ENCODE measurements at regions not wholly inside any gene's neighbourhood (a gene's known extent, or its start where the extent isn't known, plus 50 kb on each side); places are given as distances from the start of the nearest gene placed in this dataset.

GRCh38 chr5:2686321-2687124 is 65.0 kb downstream of the IRX2 start:
- no peak overlapping the region for H3K4me3 ChIP-seq (ENCODE audit: insufficient read depth, low read depth, low read length)
- peak overlapping the region; percentile 35 for H3K9ac ChIP-seq (ENCODE audit: low read length)
- peaks cover 22% of the 10 kb centered on the region for H3K27me3 Mint-ChIP-seq (ENCODE audit: low read depth, unreplicated experiment)
- FAIRE-seq (no peak), DNase-seq (ENCODE audit: low read depth) (peak; percentile 22)
- H3K79me2 ChIP-seq (ENCODE audit: insufficient read depth, low read length): no peaks in the 10 kb centered on the region
- H3K36me3 ChIP-seq (ENCODE audit: insufficient read depth, low read length): no peaks in the 10 kb centered on the region
- peak overlapping the region; percentile 55 for H3K27ac ChIP-seq (ENCODE audit: low read depth, low read length)
- H3K27me3 ChIP-seq (ENCODE audit: insufficient read depth, low read length): no peaks in the 10 kb centered on the region
- H3K4me3 Mint-ChIP-seq (ENCODE audit: unreplicated experiment): no peak overlapping the region
- H3K36me3 Mint-ChIP-seq (ENCODE audit: low read depth, unreplicated experiment): no peaks in the 10 kb centered on the region
- no peak overlapping the region for H3K27ac Mint-ChIP-seq (ENCODE audit: unreplicated experiment)
- peaks cover 4% of the 10 kb centered on the region for H3K4me1 Mint-ChIP-seq (ENCODE audit: low read depth, unreplicated experiment)
- H3K4me2 ChIP-seq (ENCODE audit: low read length): peak overlapping the region; percentile 75
- H4K20me1 ChIP-seq (ENCODE audit: insufficient read depth, low read length): no peaks in the 10 kb centered on the region
- TF ChIP-seq EZH2 (IDR thresholded peaks at IDR 0.05; ENCODE audit: insufficient read depth, low read length) (no peak), CTCF (IDR thresholded peaks at IDR 0.05; ENCODE audit: insufficient read depth, low read depth, low read length) (no peak)
- H3K9me3 Mint-ChIP-seq (ENCODE audit: unreplicated experiment): peaks cover 4% of the 10 kb centered on the region
- H3K4me1 ChIP-seq (ENCODE audit: insufficient read depth, low read length): peaks cover 14% of the 10 kb centered on the region
- peak overlapping the region; percentile 45 for H2AFZ ChIP-seq (ENCODE audit: low read depth, low read length)
- H3K9me3 ChIP-seq (ENCODE audit: insufficient read depth, low read depth, low read length): peaks cover 1% of the 10 kb centered on the region

GRCh38 chr5:2685651-2686272 is 65.7 kb downstream of the IRX2 start:
- H3K36me3 Mint-ChIP-seq (ENCODE audit: low read depth, unreplicated experiment): no peaks in the 10 kb centered on the region
- H3K4me1 Mint-ChIP-seq (ENCODE audit: low read depth, unreplicated experiment): peaks cover 4% of the 10 kb centered on the region
- Histone ChIP-seq H3K9me3 (ENCODE audit: insufficient read depth, low read depth, low read length) (no peaks in the 10 kb centered on the region), H3K4me2 (ENCODE audit: low read length) (peak overlapping the region; percentile 75), H2AFZ (ENCODE audit: low read depth, low read length) (peak overlapping the region; percentile 45), H3K4me3 (ENCODE audit: insufficient read depth, low read depth, low read length) (no peak overlapping the region), H3K79me2 (ENCODE audit: insufficient read depth, low read length) (no peaks in the 10 kb centered on the region), H3K27ac (ENCODE audit: low read depth, low read length) (peak overlapping the region; percentile 55), H3K36me3 (ENCODE audit: insufficient read depth, low read length) (no peaks in the 10 kb centered on the region), H3K4me1 (ENCODE audit: insufficient read depth, low read length) (peaks cover 14% of the 10 kb centered on the region), H4K20me1 (ENCODE audit: insufficient read depth, low read length) (no peaks in the 10 kb centered on the region), H3K27me3 (ENCODE audit: insufficient read depth, low read length) (no peaks in the 10 kb centered on the region), H3K9ac (ENCODE audit: low read length) (peak overlapping the region; percentile 35)
- TF ChIP-seq CTCF (IDR thresholded peaks at IDR 0.05; ENCODE audit: insufficient read depth, low read depth, low read length): no peak
- TF ChIP-seq EZH2 (IDR thresholded peaks at IDR 0.05; ENCODE audit: insufficient read depth, low read length): no peak
- DNase-seq (ENCODE audit: low read depth): peak; percentile 97
- no peak for FAIRE-seq
- H3K27me3 Mint-ChIP-seq (ENCODE audit: low read depth, unreplicated experiment): peaks cover 26% of the 10 kb centered on the region
- no peak overlapping the region for H3K27ac Mint-ChIP-seq (ENCODE audit: unreplicated experiment)
- peaks cover 4% of the 10 kb centered on the region for H3K9me3 Mint-ChIP-seq (ENCODE audit: unreplicated experiment)
- H3K4me3 Mint-ChIP-seq (ENCODE audit: unreplicated experiment): no peak overlapping the region

- no peak overlapping the region for H3K4me3 Mint-ChIP-seq (ENCODE audit: unreplicated experiment)
- DNase-seq (ENCODE audit: low read depth) (no peak), FAIRE-seq (no peak)
- TF ChIP-seq CTCF (IDR thresholded peaks at IDR 0.05; ENCODE audit: insufficient read depth, low read depth, low read length): no peak
- Histone ChIP-seq H3K27ac (ENCODE audit: low read depth, low read length) (no peak overlapping the region), H3K4me3 (ENCODE audit: insufficient read depth, low read depth, low read length) (no peak overlapping the region), H3K4me2 (ENCODE audit: low read length) (no peak overlapping the region), H3K9ac (ENCODE audit: low read length) (no peak overlapping the region), H3K9me3 (ENCODE audit: insufficient read depth, low read depth, low read length) (no peaks in the 10 kb centered on the region), H3K27me3 (ENCODE audit: insufficient read depth, low read length) (no peaks in the 10 kb centered on the region), H3K4me1 (ENCODE audit: insufficient read depth, low read length) (peaks cover 14% of the 10 kb centered on the region), H2AFZ (ENCODE audit: low read depth, low read length) (no peak overlapping the region), H3K36me3 (ENCODE audit: insufficient read depth, low read length) (no peaks in the 10 kb centered on the region), H3K79me2 (ENCODE audit: insufficient read depth, low read length) (no peaks in the 10 kb centered on the region), H4K20me1 (ENCODE audit: insufficient read depth, low read length) (no peaks in the 10 kb centered on the region)
- H3K27ac Mint-ChIP-seq (ENCODE audit: unreplicated experiment): no peak overlapping the region
- H3K4me1 Mint-ChIP-seq (ENCODE audit: low read depth, unreplicated experiment): peaks cover 4% of the 10 kb centered on the region
- H3K36me3 Mint-ChIP-seq (ENCODE audit: low read depth, unreplicated experiment): no peaks in the 10 kb centered on the region
- H3K9me3 Mint-ChIP-seq (ENCODE audit: unreplicated experiment): no peaks in the 10 kb centered on the region
- peaks cover 26% of the 10 kb centered on the region for H3K27me3 Mint-ChIP-seq (ENCODE audit: low read depth, unreplicated experiment)
Observed at GRCh38 chr5:2684606-2685005, 66.9 kb downstream of the IRX2 start.

All from astrocyte (in vitro differentiated cells and primary cell).